ENCODE measurements at regions not wholly inside any gene's neighbourhood (a gene's known extent, or its start where the extent isn't known, plus 50 kb on each side); places are given as distances from the start of the nearest gene placed in this dataset.
A peak's percentile ranks its signal among the peaks of the same experiment; 100 is the strongest.
"Not testable (repeated sequence)": the region's sequence is repeated elsewhere in the genome, so short reads cannot be mapped to it uniquely, and the experiment has no call there.

DNA sequence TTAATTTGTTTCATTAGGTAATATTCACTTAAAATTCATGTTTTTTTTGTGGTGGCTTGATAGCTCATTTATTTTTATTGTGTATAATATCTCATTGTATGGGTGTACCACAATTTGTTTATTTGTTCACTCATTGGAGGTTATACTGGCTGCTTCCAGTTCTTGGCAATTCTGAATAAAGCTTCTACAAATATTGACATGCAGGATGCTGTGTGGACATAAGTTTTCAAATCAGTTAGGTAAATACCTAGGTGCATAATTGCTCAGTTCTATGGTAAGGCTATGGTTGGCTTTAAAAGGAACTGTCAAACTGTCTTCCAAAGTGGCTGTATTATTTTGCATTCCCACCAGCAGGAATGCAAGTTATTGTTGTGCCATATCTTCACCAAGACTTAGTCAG lies 504.5 kb upstream of the GALNTL6 start:
- DNase-seq (ENCODE audit: insufficient read length, low spot score) (no peak), FAIRE-seq (no peak)
- no peak for TF ChIP-seq POLR2A (IDR thresholded peaks at IDR 0.05; ENCODE audit: low read depth, low read length)

DNA sequence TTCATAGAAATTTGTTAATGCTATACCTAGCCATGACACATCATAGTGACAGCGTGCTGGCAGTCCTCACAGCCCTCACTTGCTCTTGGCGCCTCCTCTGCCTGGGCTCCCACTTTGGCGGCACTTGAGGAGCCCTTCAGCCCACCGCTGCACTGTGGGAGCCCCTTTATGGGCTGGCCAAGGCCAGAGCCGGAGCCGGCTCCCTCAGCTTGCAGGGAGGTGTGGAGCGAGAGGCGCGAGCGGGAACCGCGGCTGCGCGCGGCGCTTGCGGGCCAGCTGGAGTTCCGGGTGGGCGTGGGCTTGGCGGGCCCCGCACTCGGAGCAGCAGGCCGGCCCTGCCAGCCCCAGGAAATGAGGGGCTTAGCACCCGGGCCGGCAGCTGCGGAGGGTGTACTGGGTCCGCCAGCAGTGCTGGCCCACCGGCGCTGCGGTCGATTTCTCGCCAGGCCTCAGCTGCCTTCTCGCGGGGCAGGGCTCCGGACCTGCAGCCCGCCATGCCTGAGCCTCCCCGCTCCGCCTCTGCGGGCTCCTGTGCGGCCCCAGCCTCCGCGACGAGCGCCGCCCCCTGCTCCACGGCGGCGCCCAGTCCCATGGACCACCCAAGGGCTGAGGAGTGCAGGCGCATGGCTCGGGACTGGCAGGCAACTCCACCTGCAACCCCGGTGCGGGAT lies 515.0 kb upstream of the GALNTL6 start:
- DNase-seq (ENCODE audit: insufficient read length, low spot score); FAIRE-seq: not testable (repeated sequence)

DNA sequence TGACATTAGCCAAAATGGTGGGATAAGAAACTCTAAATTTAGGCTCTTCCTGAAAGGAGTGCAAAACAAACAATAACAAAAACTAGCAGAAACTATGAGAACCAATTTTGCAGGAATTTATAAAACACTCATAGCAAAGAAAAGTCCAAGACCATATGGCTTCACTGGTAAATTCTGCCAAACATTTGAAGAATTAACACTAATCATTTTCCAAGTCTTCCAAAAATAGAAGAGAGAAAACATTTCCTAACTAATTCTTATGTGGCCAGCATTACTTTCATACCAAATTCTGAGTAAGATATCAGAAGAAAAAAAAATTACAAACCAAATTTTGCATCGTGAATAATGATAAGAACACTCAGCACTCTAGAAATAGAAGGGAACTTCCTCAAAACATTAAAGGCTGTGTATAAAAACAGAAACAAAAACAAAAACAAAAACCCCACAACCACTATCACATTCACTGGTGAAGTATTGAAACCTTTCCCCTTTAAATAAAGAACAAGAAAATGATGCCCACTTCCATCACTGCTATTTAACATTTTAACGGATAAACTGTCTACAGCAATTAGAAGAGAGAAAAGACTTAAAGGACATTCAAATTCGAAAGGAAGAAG lies 524.3 kb upstream of the GALNTL6 start:
- no peak for TF ChIP-seq POLR2A (IDR thresholded peaks at IDR 0.05; ENCODE audit: low read depth, low read length)
- DNase-seq (ENCODE audit: insufficient read length, low spot score) = no peak
- no peak for FAIRE-seq

DNA sequence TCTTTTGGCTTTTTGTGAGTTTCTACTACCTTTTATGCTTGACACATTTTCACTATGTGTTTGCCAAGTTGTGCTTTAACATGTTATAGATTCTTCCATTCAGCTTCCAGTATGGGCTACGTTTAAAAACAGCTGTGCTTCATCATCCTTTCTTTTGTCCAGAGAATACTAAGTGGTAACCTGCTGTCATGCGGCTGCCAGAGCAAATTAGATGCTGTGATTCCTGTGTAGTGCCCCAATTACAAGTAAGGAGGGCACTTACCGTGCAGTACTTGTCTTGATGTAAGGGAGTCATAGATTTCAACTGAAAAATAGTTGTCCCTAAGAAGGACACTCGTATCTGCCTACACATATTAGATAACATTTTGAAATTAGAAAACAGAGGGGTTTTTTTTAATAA lies 531.8 kb upstream of the GALNTL6 start:
- FAIRE-seq (no peak), DNase-seq (ENCODE audit: insufficient read length, low spot score) (no peak)
- TF ChIP-seq POLR2A (IDR thresholded peaks at IDR 0.05; ENCODE audit: low read depth, low read length) = no peak

DNA sequence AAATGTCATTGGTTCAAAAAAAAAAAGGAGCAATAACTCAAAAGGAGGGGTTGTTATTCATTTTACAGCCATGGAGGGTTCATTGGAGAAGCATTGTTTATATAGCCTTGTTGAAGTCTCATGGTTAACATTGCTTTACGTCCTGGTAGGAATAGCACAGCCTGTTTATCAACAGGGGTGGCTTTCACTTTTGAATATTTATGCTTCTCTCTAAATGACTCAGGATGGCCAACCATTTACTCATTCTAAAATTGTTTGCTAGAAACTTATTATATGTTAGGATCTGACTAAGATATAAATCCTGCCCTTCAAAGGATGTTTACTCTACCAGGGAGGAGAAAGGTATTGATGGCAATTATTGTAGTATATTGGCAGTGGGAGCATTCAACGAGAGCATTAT lies 534.1 kb upstream of the GALNTL6 start:
- FAIRE-seq (no peak), DNase-seq (ENCODE audit: insufficient read length, low spot score) (no peak)
- TF ChIP-seq POLR2A (IDR thresholded peaks at IDR 0.05; ENCODE audit: low read depth, low read length) = no peak

DNA sequence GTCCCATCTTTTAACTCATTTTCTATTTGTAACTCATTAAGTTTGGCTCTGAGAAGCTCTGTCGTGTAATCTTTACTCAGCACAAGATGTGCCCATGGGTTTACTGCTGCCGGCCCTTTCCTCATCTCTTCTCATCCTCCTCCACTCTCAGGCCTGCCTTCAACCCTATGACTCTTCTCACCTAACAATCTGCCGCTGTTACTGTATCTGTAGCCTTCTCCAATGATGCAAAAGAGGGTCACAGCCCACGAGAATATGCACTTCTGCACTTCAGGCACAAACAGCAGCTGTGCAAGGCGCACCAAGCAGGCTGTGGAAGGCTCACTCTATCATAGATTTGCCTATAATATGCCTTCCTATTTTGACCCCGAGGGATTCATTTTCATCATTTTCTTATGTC lies 546.5 kb upstream of the GALNTL6 start:
- FAIRE-seq (no peak), DNase-seq (ENCODE audit: insufficient read length, low spot score) (no peak)
- TF ChIP-seq POLR2A (IDR thresholded peaks at IDR 0.05; ENCODE audit: low read depth, low read length) = no peak

DNA sequence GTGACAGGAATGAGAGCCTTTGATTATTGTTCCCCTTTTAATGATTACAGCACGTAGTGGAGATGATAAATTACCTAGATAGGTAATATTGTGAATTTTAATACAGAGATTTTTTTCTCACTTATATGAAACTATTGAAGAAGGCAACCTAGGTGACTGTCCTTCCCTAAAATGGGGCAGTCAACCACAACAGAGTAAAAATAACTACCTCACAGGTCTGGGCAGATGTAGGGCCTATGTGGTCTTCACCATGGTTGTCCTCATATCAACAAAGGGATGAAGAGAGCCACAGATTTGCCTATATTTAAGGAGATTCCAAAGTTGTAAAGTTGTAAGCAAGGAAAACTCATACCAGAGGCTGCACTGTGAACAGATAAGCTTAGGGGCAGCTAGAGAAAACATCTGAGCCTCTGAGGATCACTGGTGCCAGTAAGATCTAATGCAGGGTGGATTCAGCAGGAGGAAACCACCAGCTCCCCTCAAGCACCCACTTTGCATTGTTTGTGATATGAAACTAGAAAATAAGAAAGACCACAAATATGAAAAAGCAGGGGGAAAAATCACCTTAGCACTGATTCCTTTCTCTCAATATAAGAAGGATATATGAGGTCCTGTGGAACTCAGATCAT lies 547.9 kb upstream of the GALNTL6 start:
- no peak for DNase-seq (ENCODE audit: insufficient read length, low spot score)
- TF ChIP-seq POLR2A (IDR thresholded peaks at IDR 0.05; ENCODE audit: low read depth, low read length) = no peak
- no peak for FAIRE-seq

DNA sequence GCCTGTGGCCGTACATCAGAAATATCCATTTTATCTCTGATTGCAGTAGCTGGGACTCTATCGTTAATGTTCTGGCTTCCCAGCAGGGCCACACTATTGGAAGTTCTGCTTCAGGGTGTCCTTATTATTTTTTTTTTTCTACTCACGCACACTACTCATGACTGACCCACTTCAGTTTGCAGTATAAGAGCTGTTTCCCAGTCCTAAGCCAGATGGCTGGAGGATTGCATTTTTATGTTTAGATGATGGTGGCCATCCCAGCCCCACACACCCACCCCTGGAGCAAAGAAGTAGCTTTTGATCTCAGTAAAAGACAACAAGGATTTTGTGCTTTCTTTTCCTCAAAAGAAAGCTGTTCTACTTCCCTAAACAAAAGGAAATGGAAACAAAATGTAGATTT lies 557.0 kb upstream of the GALNTL6 start:
- no peak for FAIRE-seq
- no peak for TF ChIP-seq POLR2A (IDR thresholded peaks at IDR 0.05; ENCODE audit: low read depth, low read length)
- DNase-seq (ENCODE audit: insufficient read length, low spot score) = no peak

DNA sequence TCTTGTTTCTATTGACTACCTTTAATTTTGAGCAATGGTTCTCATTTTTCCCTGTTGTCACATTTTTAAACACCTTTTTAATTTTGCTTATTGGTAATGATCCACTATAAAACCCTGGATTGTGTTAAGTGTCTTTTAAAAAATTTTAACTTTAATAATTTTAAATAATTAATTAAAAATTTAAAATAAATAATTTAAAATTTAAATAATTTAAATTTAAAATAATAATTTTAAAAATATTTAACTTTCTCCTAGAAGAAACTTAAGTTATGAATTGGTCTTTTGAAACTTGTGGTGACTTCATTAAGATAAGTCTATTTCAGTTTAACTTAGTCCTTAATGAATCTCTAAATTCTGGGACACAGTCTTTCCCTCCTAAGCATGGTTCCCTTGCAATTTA lies 566.3 kb upstream of the GALNTL6 start:
- FAIRE-seq (no peak), DNase-seq (ENCODE audit: insufficient read length, low spot score) (no peak)
- TF ChIP-seq POLR2A (IDR thresholded peaks at IDR 0.05; ENCODE audit: low read depth, low read length) = no peak

DNA sequence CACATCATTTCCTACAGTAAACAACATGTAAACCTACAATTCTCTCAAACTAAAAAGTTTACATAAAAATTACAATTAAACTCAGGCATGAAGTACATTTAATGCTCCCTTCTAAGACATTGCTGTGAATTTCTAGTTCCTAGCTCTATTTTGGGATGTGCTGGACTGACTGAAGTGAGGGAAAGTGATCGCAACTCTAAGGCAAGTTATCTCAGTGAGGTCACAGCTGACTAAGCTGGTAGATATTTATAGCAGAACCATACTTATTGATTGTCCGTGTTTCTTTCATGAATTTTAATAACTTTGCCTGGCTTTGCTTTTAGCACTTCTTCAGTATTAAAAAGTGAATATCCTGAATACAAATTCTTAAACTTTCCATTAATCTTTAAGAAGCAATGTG lies 570.4 kb upstream of the GALNTL6 start:
- FAIRE-seq (no peak), DNase-seq (ENCODE audit: insufficient read length, low spot score) (no peak)
- no peak for TF ChIP-seq POLR2A (IDR thresholded peaks at IDR 0.05; ENCODE audit: low read depth, low read length)

DNA sequence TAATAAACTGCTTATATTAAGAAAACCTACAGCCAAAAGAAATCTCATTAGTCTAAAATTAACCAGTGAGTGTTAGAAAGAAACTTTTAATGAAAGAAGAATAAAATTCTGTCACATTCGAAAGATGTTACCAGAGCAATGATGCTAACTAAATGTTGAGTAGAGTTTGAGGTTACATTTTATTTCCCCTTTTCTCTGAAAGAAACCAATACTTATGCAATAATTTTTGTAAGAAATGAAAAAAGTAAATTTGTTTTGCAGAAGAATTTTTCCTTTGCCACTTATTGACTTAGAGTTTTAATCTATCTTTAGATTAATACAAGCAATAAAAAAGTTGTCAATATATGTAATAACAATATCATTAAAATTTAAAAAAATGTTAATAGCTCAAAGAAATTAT lies 574.0 kb upstream of the GALNTL6 start:
- FAIRE-seq = no peak
- no peak for DNase-seq (ENCODE audit: insufficient read length, low spot score)
- no peak for TF ChIP-seq POLR2A (IDR thresholded peaks at IDR 0.05; ENCODE audit: low read depth, low read length)

DNA sequence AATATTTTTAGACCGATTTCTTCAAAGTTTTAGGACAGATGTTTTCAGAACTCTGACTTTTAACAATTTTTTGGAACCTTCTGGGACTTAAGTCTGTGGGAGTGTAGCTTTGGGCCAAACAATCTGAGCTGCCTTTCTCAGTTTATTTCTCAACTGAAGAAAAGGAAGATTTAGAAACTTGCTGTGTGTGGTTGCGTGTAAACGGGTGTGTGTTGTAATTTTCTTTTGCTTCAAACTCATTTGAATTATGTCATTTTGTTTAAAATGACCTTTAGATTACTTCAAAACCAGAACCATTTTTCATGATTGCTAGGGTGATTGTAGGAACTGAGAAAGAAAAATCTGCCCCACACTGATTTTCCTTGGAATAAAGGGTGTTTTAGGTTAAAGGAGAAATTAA lies 577.7 kb upstream of the GALNTL6 start:
- DNase-seq (ENCODE audit: insufficient read length, low spot score) (no peak), FAIRE-seq (no peak)
- no peak for TF ChIP-seq POLR2A (IDR thresholded peaks at IDR 0.05; ENCODE audit: low read depth, low read length)

DNA sequence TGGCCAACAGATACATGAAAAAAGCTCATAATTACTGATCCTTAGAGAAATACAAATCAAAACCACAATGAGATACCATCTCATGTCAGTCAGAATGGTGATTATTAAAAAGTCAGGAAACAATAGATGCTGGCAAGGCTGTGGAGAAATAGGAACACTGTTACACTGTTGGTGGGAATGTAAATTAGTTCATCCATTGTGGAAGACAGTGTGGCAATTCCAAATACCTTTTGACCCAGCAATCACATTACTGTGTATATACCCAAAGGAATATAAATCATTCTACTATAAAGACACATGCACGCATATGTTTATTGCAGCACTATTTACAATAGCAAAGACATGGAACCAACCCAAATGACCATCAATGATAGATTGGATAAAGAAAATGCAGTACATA lies 583.9 kb upstream of the GALNTL6 start:
- FAIRE-seq; DNase-seq (ENCODE audit: insufficient read length, low spot score): not testable (repeated sequence)

DNA sequence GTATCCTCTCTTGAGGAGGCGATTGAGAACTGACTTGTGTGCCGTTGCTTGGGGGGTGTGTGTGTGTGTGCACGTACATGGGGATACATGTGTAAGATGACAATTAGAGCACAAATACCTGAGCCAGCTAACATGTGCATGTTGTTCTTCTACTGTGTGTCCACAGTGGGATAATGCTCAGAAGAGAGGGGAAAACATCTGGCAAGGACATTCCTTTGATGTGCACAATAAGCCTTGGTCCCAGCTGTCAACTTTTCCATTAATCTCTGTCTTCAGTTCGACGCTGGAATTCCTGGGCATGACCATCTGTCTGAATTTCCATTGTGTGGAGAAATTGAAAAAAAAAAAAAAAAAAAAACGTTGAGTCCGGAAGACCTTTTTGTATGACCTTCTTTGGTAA lies 592.0 kb upstream of the GALNTL6 start:
- DNase-seq (ENCODE audit: insufficient read length, low spot score) = no peak
- no peak for FAIRE-seq
- TF ChIP-seq POLR2A (IDR thresholded peaks at IDR 0.05; ENCODE audit: low read depth, low read length) = no peak

DNA sequence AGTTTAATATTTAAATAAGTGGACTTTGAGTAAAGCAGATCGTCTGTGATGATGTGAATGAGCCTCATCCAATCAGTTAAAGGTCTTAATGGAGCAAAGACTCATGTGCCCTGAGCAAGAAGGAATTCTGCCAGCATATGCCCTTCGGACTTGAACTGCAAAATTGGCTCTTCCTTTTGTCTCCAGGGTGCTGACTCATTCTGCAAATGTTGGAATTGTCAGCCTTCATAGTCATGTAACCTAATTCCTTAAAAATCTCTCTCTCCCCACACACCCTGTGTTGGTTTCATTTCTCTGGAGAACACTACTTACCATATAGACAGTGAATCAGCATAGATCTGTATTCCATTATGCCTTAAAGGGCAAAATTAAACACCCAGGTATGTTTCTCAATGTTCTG lies 609.8 kb upstream of the GALNTL6 start:
- TF ChIP-seq POLR2A (IDR thresholded peaks at IDR 0.05; ENCODE audit: low read depth, low read length) = no peak
- peak; percentile 5 for DNase-seq (ENCODE audit: insufficient read length, low spot score)

More for the DNA sequence above, 609.8 kb upstream of the GALNTL6 start:
- FAIRE-seq = no peak
